GM23338 (cell line): ENCODE measurements at regions not wholly inside any gene's neighbourhood (a gene's known extent, or its start where the extent isn't known, plus 50 kb on each side); places are given as distances from the start of the nearest gene placed in this dataset.

Source experiments
- ATAC-seq: fragments of 200-7000 bp; cut with Tn5 transposase; 3 replicates; pipeline ENCODE4 v1.9.1; 2020
- DNase-seq: peaks from one replicate; pipeline ENCODE4 v3.0.0-alpha.2; 2015; ENCODE audit warnings: low spot score
- H2AFZ ChIP-seq: fragments of 200-600 bp; sonication (generic); 2 replicates; pipeline ENCODE4 v1.8.0; 2016; ENCODE audit warnings: antibody characterized with exemption, mild to moderate bottlenecking, moderate library complexity
- H3F3A ChIP-seq: fragments of 200-600 bp; sonication (generic); replicated peaks from 2 replicates; pipeline ENCODE4 v1.8.0; 2017; ENCODE audit warnings: antibody characterized with exemption, mixed run types, low read depth
- H3K27ac ChIP-seq: fragments of 200-600 bp; sonication (generic); 2 replicates; pipeline ENCODE4 v1.6.1; 2016; ENCODE audit warnings: low read depth
- H3K27me3 ChIP-seq: fragments of 200-600 bp; sonication (generic); 2 replicates; pipeline ENCODE4 v1.8.0; 2016; ENCODE audit warnings: mild to moderate bottlenecking, mixed run types, moderate library complexity; ENCODE audit not compliant: insufficient read depth
- H3K36me3 ChIP-seq: fragments of 200-600 bp; sonication (generic); 2 replicates; pipeline ENCODE4 v1.8.0; 2016; ENCODE audit warnings: mild to moderate bottlenecking; ENCODE audit not compliant: insufficient read depth
- H3K4me1 ChIP-seq: fragments of 200-600 bp; sonication (generic); 2 replicates; pipeline ENCODE4 v1.8.0; 2016; ENCODE audit warnings: mild to moderate bottlenecking, moderate library complexity; ENCODE audit not compliant: insufficient read depth
- H3K4me2 ChIP-seq: fragments of 200-600 bp; sonication (generic); 2 replicates; pipeline ENCODE4 v1.7.1; 2017; ENCODE audit warnings: mixed run types
- H3K4me3 ChIP-seq: fragments of 200-600 bp; sonication (generic); 2 replicates; pipeline ENCODE4 v1.6.1; 2016; ENCODE audit warnings: mixed run types
- H3K79me2 ChIP-seq: fragments of 200-600 bp; sonication (generic); replicated peaks from 2 replicates; pipeline ENCODE4 v1.8.0; 2017; ENCODE audit warnings: mild to moderate bottlenecking; ENCODE audit not compliant: insufficient read depth
- H3K9me2 ChIP-seq: fragments of 200-600 bp; sonication (generic); 2 replicates; pipeline ENCODE4 v1.8.0; 2017; ENCODE audit not compliant: insufficient read depth
- H4K20me1 ChIP-seq: fragments of 200-600 bp; sonication (generic); replicated peaks from 2 replicates; pipeline ENCODE4 v1.8.0; 2017; ENCODE audit warnings: mild to moderate bottlenecking; ENCODE audit not compliant: insufficient read depth
- H3K27ac Mint-ChIP-seq: 2 replicates; pipeline ENCODE4 v1.8.0; 2020; ENCODE audit warnings: inconsistent platforms, mild to moderate bottlenecking, moderate library complexity, mixed read lengths
- H3K27me3 Mint-ChIP-seq: 3 replicates; pipeline ENCODE4 v1.8.0; 2022; ENCODE audit warnings: low read depth, mild to moderate bottlenecking, moderate library complexity, mixed read lengths, inconsistent platforms; ENCODE audit not compliant: insufficient read depth, poor library complexity
- H3K36me3 Mint-ChIP-seq: 3 replicates; pipeline ENCODE4 v1.8.0; 2021; ENCODE audit warnings: low read depth, mild to moderate bottlenecking, inconsistent platforms, moderate library complexity, mixed read lengths
- H3K4me1 Mint-ChIP-seq: 3 replicates; pipeline ENCODE4 v1.8.0; 2020; ENCODE audit warnings: mild to moderate bottlenecking, inconsistent platforms, mixed read lengths
- H3K4me3 Mint-ChIP-seq: 3 replicates; pipeline ENCODE4 v1.8.0; 2021; ENCODE audit warnings: moderate library complexity, mild to moderate bottlenecking, inconsistent platforms, mixed read lengths
- H3K9me3 Mint-ChIP-seq: 3 replicates; pipeline ENCODE4 v1.8.0; 2020; ENCODE audit warnings: moderate library complexity, mild to moderate bottlenecking, inconsistent platforms, mixed read lengths
- CREB1 ChIP-seq: fragments of 250-450 bp; sonication (Bioruptor Pico); IDR thresholded peaks from 2 replicates; pipeline ENCODE4 v1.5.0; 2020; ENCODE audit warnings: low read depth, mild to moderate bottlenecking, moderate library complexity
- CTCF ChIP-seq, 2 experiments: fragments of 200-600 bp in 1 of 2; sonication (generic) in 1 of 2; conservative IDR thresholded peaks; 2 replicates each; pipeline versions ENCODE4 v1.5.1 to v1.6.1; 2016 to 2017; ENCODE audit warnings: antibody characterized with exemption in 2 of 2, low read depth in 2 of 2, mild to moderate bottlenecking in 2 of 2, moderate library complexity in 1 of 2
- EZH2 ChIP-seq: fragments of 200-600 bp; sonication (generic); IDR thresholded peaks from one replicate; pipeline ENCODE4 v1.8.0; 2017; ENCODE audit warnings: antibody characterized with exemption, mild to moderate bottlenecking, low read depth; ENCODE audit not compliant: unreplicated experiment
- EZH2phosphoT487 ChIP-seq: fragments of 200-600 bp; sonication (generic); IDR thresholded peaks from one replicate; pipeline ENCODE4 v1.8.1; 2018; ENCODE audit warnings: antibody characterized with exemption; ENCODE audit not compliant: unreplicated experiment
- JUNB ChIP-seq: IDR thresholded peaks from one replicate; pipeline ENCODE4 v1.6.1; 2016; ENCODE audit warnings: antibody characterized with exemption; ENCODE audit not compliant: unreplicated experiment
- NANOG ChIP-seq: IDR thresholded peaks from 2 replicates; pipeline ENCODE4 v1.6.1; 2016; ENCODE audit warnings: antibody characterized with exemption, borderline replicate concordance
- POLR2AphosphoS5 ChIP-seq: IDR thresholded peaks from 2 replicates; pipeline ENCODE4 v1.6.1; 2016; ENCODE audit warnings: antibody characterized with exemption, low read depth
- STAT1 ChIP-seq: IDR thresholded peaks from one replicate; pipeline ENCODE4 v1.6.1; 2016; ENCODE audit warnings: antibody characterized with exemption; ENCODE audit not compliant: unreplicated experiment
- ZNF114 ChIP-seq: fragments of 250-450 bp; sonication (Bioruptor Pico); IDR thresholded peaks from 2 replicates; pipeline ENCODE4 v1.5.0; 2020; ENCODE audit warnings: mild to moderate bottlenecking, moderate library complexity
- ZNF331 ChIP-seq: fragments of 250-450 bp; sonication (Bioruptor Pico); IDR thresholded peaks from 2 replicates; pipeline ENCODE4 v1.5.0; 2020; ENCODE audit warnings: low read depth, mild to moderate bottlenecking, moderate library complexity
- TF ChIP-seq, protein P1 (sequence below): fragments of 250-450 bp; sonication (Bioruptor Pico); IDR thresholded peaks from 2 replicates; pipeline ENCODE4 v1.5.0; 2020; ENCODE audit warnings: mild to moderate bottlenecking, moderate library complexity
- TF ChIP-seq, protein P2 (sequence below): IDR thresholded peaks from one replicate; pipeline ENCODE4 v1.6.1; 2018; ENCODE audit warnings: antibody characterized with exemption; ENCODE audit not compliant: unreplicated experiment
- TF ChIP-seq, protein P3 (sequence below): IDR thresholded peaks from 2 replicates; pipeline ENCODE4 v1.6.1; 2016; ENCODE audit warnings: antibody characterized with exemption

DNA sequence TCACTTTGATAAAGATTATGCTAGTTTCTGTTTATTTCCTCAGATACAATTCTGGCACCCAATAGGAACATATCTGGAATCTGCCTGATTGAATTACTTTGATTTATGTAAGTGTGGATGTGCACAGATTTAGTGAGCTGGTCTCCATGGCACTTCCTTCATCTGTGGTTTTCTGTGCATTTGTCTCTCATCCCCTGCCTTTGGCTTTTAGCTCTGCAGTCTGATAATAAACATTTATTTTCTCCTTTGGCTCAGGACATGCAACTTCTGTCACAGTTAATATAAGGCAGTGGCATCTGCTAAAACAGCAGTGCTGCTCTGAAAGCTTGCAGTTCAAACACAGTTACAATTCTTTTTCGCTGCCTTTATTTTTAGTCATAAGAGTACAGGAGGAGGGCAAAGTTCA, 273.7 kb upstream of the CHRM2 start:
- H3K27ac ChIP-seq = no peak overlapping the region
- H3F3A ChIP-seq = no peaks in the 10 kb centered on the region
- DNase-seq = no peak
- Mint-ChIP-seq H3K4me1 (no peaks in the 10 kb centered on the region), H3K9me3 (peaks cover 2% of the 10 kb centered on the region; the same call in 2 of the 3 replicates), H3K27ac (no peak overlapping the region), H3K4me3 (no peak overlapping the region), H3K27me3 (no peaks in the 10 kb centered on the region), H3K36me3 (no peaks in the 10 kb centered on the region)
- H3K4me3 ChIP-seq = no peak overlapping the region
- no peak for TF ChIP-seq STAT1
- no peak for TF ChIP-seq ZNF114 (CRISPR knock-in tag)
- TF ChIP-seq, protein P1, sequence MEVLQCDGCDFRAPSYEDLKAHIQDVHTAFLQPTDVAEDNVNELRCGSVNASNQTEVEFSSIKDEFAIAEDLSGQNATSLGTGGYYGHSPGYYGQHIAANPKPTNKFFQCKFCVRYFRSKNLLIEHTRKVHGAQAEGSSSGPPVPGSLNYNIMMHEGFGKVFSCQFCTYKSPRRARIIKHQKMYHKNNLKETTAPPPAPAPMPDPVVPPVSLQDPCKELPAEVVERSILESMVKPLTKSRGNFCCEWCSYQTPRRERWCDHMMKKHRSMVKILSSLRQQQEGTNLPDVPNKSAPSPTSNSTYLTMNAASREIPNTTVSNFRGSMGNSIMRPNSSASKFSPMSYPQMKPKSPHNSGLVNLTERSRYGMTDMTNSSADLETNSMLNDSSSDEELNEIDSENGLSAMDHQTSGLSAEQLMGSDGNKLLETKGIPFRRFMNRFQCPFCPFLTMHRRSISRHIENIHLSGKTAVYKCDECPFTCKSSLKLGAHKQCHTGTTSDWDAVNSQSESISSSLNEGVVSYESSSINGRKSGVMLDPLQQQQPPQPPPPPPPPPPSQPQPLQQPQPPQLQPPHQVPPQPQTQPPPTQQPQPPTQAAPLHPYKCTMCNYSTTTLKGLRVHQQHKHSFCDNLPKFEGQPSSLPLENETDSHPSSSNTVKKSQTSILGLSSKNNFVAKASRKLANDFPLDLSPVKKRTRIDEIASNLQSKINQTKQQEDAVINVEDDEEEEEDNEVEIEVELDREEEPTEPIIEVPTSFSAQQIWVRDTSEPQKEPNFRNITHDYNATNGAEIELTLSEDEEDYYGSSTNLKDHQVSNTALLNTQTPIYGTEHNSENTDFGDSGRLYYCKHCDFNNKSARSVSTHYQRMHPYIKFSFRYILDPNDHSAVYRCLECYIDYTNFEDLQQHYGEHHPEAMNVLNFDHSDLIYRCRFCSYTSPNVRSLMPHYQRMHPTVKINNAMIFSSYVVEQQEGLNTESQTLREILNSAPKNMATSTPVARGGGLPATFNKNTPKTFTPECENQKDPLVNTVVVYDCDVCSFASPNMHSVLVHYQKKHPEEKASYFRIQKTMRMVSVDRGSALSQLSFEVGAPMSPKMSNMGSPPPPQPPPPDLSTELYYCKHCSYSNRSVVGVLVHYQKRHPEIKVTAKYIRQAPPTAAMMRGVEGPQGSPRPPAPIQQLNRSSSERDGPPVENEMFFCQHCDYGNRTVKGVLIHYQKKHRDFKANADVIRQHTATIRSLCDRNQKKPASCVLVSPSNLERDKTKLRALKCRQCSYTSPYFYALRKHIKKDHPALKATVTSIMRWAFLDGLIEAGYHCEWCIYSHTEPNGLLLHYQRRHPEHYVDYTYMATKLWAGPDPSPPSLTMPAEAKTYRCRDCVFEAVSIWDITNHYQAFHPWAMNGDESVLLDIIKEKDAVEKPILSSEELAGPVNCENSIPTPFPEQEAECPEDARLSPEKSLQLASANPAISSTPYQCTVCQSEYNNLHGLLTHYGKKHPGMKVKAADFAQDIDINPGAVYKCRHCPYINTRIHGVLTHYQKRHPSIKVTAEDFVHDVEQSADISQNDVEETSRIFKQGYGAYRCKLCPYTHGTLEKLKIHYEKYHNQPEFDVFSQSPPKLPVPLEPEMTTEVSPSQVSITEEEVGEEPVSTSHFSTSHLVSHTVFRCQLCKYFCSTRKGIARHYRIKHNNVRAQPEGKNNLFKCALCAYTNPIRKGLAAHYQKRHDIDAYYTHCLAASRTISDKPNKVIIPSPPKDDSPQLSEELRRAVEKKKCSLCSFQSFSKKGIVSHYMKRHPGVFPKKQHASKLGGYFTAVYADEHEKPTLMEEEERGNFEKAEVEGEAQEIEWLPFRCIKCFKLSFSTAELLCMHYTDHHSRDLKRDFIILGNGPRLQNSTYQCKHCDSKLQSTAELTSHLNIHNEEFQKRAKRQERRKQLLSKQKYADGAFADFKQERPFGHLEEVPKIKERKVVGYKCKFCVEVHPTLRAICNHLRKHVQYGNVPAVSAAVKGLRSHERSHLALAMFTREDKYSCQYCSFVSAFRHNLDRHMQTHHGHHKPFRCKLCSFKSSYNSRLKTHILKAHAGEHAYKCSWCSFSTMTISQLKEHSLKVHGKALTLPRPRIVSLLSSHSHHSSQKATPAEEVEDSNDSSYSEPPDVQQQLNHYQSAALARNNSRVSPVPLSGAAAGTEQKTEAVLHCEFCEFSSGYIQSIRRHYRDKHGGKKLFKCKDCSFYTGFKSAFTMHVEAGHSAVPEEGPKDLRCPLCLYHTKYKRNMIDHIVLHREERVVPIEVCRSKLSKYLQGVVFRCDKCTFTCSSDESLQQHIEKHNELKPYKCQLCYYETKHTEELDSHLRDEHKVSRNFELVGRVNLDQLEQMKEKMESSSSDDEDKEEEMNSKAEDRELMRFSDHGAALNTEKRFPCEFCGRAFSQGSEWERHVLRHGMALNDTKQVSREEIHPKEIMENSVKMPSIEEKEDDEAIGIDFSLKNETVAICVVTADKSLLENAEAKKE (CRISPR knock-in tag) = no peak
- TF ChIP-seq ZNF331 (CRISPR knock-in tag) = no peak
- TF ChIP-seq NANOG = no peak
- no peak for TF ChIP-seq CTCF (conservative IDR thresholded peaks at IDR 0.05; ENCODE audit: low read depth in 2 of 2)
- TF ChIP-seq, protein P2, sequence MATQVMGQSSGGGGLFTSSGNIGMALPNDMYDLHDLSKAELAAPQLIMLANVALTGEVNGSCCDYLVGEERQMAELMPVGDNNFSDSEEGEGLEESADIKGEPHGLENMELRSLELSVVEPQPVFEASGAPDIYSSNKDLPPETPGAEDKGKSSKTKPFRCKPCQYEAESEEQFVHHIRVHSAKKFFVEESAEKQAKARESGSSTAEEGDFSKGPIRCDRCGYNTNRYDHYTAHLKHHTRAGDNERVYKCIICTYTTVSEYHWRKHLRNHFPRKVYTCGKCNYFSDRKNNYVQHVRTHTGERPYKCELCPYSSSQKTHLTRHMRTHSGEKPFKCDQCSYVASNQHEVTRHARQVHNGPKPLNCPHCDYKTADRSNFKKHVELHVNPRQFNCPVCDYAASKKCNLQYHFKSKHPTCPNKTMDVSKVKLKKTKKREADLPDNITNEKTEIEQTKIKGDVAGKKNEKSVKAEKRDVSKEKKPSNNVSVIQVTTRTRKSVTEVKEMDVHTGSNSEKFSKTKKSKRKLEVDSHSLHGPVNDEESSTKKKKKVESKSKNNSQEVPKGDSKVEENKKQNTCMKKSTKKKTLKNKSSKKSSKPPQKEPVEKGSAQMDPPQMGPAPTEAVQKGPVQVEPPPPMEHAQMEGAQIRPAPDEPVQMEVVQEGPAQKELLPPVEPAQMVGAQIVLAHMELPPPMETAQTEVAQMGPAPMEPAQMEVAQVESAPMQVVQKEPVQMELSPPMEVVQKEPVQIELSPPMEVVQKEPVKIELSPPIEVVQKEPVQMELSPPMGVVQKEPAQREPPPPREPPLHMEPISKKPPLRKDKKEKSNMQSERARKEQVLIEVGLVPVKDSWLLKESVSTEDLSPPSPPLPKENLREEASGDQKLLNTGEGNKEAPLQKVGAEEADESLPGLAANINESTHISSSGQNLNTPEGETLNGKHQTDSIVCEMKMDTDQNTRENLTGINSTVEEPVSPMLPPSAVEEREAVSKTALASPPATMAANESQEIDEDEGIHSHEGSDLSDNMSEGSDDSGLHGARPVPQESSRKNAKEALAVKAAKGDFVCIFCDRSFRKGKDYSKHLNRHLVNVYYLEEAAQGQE = no peak
- TF ChIP-seq, protein P3, sequence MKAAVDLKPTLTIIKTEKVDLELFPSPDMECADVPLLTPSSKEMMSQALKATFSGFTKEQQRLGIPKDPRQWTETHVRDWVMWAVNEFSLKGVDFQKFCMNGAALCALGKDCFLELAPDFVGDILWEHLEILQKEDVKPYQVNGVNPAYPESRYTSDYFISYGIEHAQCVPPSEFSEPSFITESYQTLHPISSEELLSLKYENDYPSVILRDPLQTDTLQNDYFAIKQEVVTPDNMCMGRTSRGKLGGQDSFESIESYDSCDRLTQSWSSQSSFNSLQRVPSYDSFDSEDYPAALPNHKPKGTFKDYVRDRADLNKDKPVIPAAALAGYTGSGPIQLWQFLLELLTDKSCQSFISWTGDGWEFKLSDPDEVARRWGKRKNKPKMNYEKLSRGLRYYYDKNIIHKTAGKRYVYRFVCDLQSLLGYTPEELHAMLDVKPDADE = no peak
- TF ChIP-seq JUNB = no peak
- TF ChIP-seq EZH2 = no peak
- no peak for TF ChIP-seq CREB1
- no peak for TF ChIP-seq EZH2phosphoT487
- TF ChIP-seq POLR2AphosphoS5 = no peak
- no peaks in the 10 kb centered on the region for H3K9me2 ChIP-seq
- H3K79me2 ChIP-seq = no peaks in the 10 kb centered on the region
- H3K4me2 ChIP-seq = no peak overlapping the region
- H3K4me1 ChIP-seq = no peaks in the 10 kb centered on the region
- no peaks in the 10 kb centered on the region for H3K36me3 ChIP-seq
- H4K20me1 ChIP-seq = no peaks in the 10 kb centered on the region
- no peak overlapping the region for H2AFZ ChIP-seq
- no peak for ATAC-seq
- H3K27me3 ChIP-seq = no peaks in the 10 kb centered on the region
